AG09319 (cell line): ENCODE measurements at regions not wholly inside any gene's neighbourhood (a gene's known extent, or its start where the extent isn't known, plus 50 kb on each side); places are given as distances from the start of the nearest gene placed in this dataset.

ENCODE experiments used
- DNase-seq: peaks from one replicate; pipeline ENCODE4 v3.0.0-alpha.2; 2010; ENCODE audit warnings: low read depth; ENCODE audit errors: extremely low read depth
- CTCF ChIP-seq: IDR thresholded peaks from 2 replicates; pipeline ENCODE4 v1.5.1; 2011; ENCODE audit warnings: low read depth, mild to moderate bottlenecking, inconsistent platforms, low read length, moderate library complexity

DNA sequence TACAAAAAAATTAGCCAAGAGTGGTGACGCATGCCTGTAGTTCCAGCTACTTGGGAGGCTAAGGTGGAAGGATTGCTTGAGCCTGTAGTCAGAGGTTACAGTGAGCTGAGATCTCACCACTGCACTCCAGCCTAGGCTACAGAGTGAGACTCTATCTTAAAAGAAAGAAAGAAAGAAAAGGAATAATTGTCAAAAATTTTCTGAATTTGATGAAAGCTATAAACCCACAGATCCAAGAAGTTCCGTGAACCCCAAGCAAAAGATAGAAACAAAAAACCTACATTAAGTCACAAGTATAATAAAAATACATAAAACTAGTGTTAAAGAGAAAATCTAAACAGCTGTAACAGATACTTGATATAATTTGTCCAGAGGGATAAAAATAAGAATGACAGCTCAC lies 60.1 kb upstream of the KMT2C start:
- DNase-seq: no peak
- TF ChIP-seq CTCF: no peak

GRCh38 chr7:152492952-152493351 lies 57.1 kb upstream of the KMT2C start:
- DNase-seq: no peak
- no peak for TF ChIP-seq CTCF

DNA sequence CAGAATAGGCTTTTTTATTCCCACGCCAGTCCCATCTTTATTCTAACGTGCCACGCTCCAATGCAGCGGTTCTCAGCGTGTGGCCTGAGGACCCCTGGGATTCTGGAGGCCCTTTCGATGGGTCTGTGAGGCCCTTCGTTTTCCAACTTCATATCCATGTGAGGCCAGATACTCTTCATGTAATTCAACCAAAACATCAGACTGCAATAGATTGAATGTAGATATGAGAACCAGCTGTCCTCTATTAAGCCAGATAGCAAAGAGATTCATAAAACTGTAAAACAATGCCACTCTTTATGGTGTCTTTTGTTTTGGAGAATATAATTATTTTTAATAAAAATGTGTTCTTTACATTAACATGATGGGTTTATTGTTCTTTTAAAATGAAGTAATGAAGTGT lies 53.2 kb upstream of the KMT2C start:
- no peak for DNase-seq
- TF ChIP-seq CTCF: no peak

DNA sequence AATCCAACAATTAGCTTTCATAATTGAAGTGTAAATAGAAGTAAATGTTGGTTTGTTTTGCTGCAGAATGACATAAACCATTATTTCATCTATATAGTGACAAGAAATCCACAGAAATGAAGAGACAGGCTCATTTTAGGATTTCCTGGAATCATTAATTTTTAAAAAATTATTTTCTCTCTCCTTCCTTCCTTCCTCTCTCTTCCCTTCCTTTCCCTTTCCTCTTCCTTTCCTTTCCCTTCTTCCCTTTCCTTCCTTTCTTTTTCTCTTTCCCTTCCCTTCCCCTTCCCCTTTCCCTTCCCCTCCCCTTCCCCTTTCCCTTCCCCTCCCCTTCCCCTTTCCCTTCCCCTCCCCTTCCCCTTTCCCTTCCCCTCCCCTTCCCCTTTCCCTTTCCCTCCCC lies 51.2 kb upstream of the KMT2C start:
- TF ChIP-seq CTCF: no peak

GRCh38 chr7:152485826-152486225 lies 50.0 kb upstream of the KMT2C start:
- no peak for TF ChIP-seq CTCF
- no peak for DNase-seq

More for the DNA sequence above, 51.2 kb upstream of the KMT2C start:
- DNase-seq: no peak
